Mammary epithelial cell (primary cell): ENCODE measurements at regions not wholly inside any gene's neighbourhood (a gene's known extent, or its start where the extent isn't known, plus 50 kb on each side); places are given as distances from the start of the nearest gene placed in this dataset.

Experiments
- EZH2 ChIP-seq: IDR thresholded peaks from 2 replicates; pipeline ENCODE4 v1.6.1; 2012; ENCODE audit warnings: low read length, inconsistent platforms, borderline replicate concordance
- TF ChIP-seq, protein P1 (sequence below), 2 donors: IDR thresholded peaks in 1 of 2; conservative IDR thresholded peaks in 1 of 2; 2 replicates each; pipeline ENCODE4 v1.5.1; 2011 to 2012; ENCODE audit warnings: inconsistent platforms in 2 of 2, low read length in 2 of 2, mild to moderate bottlenecking in 2 of 2, control low read depth in 1 of 2, low read depth in 1 of 2; ENCODE audit not compliant: insufficient read depth in 1 of 2; ENCODE audit errors: extremely low read depth in 1 of 2

DNA sequence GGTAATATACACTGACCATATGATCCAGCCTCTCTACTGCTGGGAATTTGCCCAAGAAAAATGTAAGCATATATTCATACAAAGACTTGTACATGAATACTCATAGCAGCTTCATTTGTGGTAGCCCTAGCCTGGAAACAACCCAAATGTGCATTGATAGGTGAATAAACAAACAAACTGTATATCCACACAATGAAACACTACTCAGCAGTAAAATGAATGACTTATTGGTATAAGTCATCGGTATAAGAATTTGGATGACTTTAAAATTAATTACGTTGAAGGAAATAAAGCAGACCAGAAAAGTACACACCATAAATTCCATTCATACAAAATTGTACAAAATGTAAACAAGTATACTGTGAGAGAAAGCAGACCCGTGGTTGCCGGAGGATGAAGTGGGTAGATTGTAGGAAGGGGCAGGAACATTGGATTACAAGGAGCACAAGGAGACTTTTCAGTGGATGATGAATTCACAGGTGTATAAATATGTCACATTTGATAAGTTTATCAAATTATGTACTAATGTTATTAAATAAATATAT, 376.7 kb downstream of the TDRD15 start:
- TF ChIP-seq, protein P1, sequence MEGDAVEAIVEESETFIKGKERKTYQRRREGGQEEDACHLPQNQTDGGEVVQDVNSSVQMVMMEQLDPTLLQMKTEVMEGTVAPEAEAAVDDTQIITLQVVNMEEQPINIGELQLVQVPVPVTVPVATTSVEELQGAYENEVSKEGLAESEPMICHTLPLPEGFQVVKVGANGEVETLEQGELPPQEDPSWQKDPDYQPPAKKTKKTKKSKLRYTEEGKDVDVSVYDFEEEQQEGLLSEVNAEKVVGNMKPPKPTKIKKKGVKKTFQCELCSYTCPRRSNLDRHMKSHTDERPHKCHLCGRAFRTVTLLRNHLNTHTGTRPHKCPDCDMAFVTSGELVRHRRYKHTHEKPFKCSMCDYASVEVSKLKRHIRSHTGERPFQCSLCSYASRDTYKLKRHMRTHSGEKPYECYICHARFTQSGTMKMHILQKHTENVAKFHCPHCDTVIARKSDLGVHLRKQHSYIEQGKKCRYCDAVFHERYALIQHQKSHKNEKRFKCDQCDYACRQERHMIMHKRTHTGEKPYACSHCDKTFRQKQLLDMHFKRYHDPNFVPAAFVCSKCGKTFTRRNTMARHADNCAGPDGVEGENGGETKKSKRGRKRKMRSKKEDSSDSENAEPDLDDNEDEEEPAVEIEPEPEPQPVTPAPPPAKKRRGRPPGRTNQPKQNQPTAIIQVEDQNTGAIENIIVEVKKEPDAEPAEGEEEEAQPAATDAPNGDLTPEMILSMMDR (conservative IDR thresholded peaks at IDR 0.05 in 1 of 2, IDR thresholded peaks at IDR 0.05 in 1 of 2; ENCODE audit: extremely low read depth in 1 of 2, insufficient read depth in 1 of 2, low read depth in 1 of 2, low read length in 2 of 2): no peak
- no peak for TF ChIP-seq EZH2
